Breast epithelium (tissue), 3 donors: ENCODE measurements at regions not wholly inside any gene's neighbourhood (a gene's known extent, or its start where the extent isn't known, plus 50 kb on each side); places are given as distances from the start of the nearest gene placed in this dataset.

Source experiments
- POLR2A ChIP-seq: fragments of 450-650 bp; IDR thresholded peaks from one replicate; pipeline ENCODE4 v1.6.1; 2016; ENCODE audit warnings: antibody characterized with exemption, mild to moderate bottlenecking, moderate library complexity
- TF ChIP-seq, protein P1 (sequence below), 3 donors: fragments of 450-650 bp; IDR thresholded peaks; one replicate each; pipeline ENCODE4 v1.5.1; 2016 to 2017; ENCODE audit warnings: antibody characterized with exemption in 3 of 3, mild to moderate bottlenecking in 3 of 3, moderate library complexity in 3 of 3

DNA sequence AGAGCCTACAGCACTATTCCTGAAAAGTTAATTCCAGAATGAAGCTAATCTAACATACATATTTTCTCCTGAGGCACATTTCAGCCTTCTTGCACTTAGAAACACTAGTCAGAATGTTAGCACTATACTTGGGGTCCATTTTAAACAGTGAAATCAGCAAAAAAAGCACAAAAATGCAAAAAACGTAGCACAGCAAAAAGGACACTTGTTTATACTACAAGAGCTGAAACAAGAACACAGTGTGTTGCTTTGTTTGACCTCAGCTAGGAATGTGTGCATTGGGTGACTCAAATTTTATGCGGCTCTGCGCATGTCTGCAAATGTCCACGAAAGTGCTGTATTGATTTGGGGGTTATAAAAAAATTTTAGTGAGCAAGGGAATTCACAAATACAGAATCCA lies 226.2 kb downstream of the KCNRG start:
- TF ChIP-seq POLR2A = no peak
- TF ChIP-seq, protein P1, sequence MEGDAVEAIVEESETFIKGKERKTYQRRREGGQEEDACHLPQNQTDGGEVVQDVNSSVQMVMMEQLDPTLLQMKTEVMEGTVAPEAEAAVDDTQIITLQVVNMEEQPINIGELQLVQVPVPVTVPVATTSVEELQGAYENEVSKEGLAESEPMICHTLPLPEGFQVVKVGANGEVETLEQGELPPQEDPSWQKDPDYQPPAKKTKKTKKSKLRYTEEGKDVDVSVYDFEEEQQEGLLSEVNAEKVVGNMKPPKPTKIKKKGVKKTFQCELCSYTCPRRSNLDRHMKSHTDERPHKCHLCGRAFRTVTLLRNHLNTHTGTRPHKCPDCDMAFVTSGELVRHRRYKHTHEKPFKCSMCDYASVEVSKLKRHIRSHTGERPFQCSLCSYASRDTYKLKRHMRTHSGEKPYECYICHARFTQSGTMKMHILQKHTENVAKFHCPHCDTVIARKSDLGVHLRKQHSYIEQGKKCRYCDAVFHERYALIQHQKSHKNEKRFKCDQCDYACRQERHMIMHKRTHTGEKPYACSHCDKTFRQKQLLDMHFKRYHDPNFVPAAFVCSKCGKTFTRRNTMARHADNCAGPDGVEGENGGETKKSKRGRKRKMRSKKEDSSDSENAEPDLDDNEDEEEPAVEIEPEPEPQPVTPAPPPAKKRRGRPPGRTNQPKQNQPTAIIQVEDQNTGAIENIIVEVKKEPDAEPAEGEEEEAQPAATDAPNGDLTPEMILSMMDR (IDR thresholded peaks at IDR 0.05) = no peak
